Endothelial cell of umbilical vein (primary cell): ENCODE measurements at regions not wholly inside any gene's neighbourhood (a gene's known extent, or its start where the extent isn't known, plus 50 kb on each side); places are given as distances from the start of the nearest gene placed in this dataset.

Experiments used
- BruUV-seq: library from RNA; stranded (reverse); fragments of 400-500 nt; replicated peaks from 2 replicates; lab custom pipeline; 2021; lab: Mats Ljungman, UMichigan
- CTCF ChIA-PET: fragments of 300-600, 350-600 bp; sonication (Branson Sonifier 250); formaldehyde crosslinking; loops from one replicate; lab custom pipeline; 2021; ENCODE audit warnings: antibody characterized with exemption, inconsistent platforms; lab: Charles Lee
- POLR2A ChIA-PET: fragments of 300-600, 350-600 bp; sonication (Branson Sonifier 250); formaldehyde crosslinking; loops from one replicate; lab custom pipeline; 2021; ENCODE audit warnings: antibody characterized with exemption, inconsistent platforms; lab: Charles Lee
- DNase-seq: peaks from one replicate; pipeline ENCODE4 v3.0.0-alpha.2; 2011; ENCODE audit warnings: low read depth, low spot score
- FAIRE-seq: peaks from 2 replicates; lab custom pipeline; 2011; peaks lifted over from hg19 to GRCh38; lab: Jason Lieb, UNC
- H2AFZ ChIP-seq: 2 replicates; pipeline ENCODE4 v1.6.0; 2012; ENCODE audit warnings: low read depth, low read length, control low read depth, inconsistent platforms
- H3K27ac ChIP-seq: 2 replicates; pipeline ENCODE4 v1.5.1; 2011; ENCODE audit warnings: low read depth, mild to moderate bottlenecking, control low read depth, low read length, moderate library complexity; ENCODE audit not compliant: insufficient read depth
- H3K27me3 ChIP-seq, 2 experiments: 2 replicates each; pipeline versions ENCODE4 v1.6.0 to v1.6.1; 2011; ENCODE audit warnings: low read length in 2 of 2, mixed read lengths in 1 of 2; ENCODE audit not compliant: control insufficient read depth in 2 of 2, insufficient read depth in 2 of 2
- H3K36me3 ChIP-seq, 2 experiments: 2 replicates in 1 of 2; 3 replicates in 1 of 2; pipeline ENCODE4 v1.5.1; 2011; ENCODE audit warnings: low read length in 2 of 2, mild to moderate bottlenecking in 1 of 2, moderate library complexity in 1 of 2; ENCODE audit not compliant: control insufficient read depth in 2 of 2, insufficient read depth in 2 of 2; ENCODE audit errors: extremely low read depth in 1 of 2
- H3K4me1 ChIP-seq: 3 replicates; pipeline ENCODE4 v1.5.1; 2011; ENCODE audit warnings: mild to moderate bottlenecking, low read length; ENCODE audit not compliant: control insufficient read depth, insufficient read depth; ENCODE audit errors: extremely low read depth
- H3K4me2 ChIP-seq: 2 replicates; pipeline ENCODE4 v1.6.1; 2011; ENCODE audit warnings: low read length, control low read depth, mixed read lengths; ENCODE audit not compliant: insufficient read depth
- H3K4me3 ChIP-seq, 3 experiments: fragments of 200-600 bp in 1 of 3; sonication (generic), shearing (Covaris generic) in 1 of 3; replicated peaks in 1 of 3; 2 replicates each; pipeline ENCODE4 v1.5.1; 2011 to 2016; ENCODE audit warnings: control low read depth in 3 of 3, low read length in 3 of 3, mild to moderate bottlenecking in 2 of 3, inconsistent platforms in 1 of 3, low read depth in 1 of 3, moderate library complexity in 1 of 3; ENCODE audit not compliant: insufficient read depth in 1 of 3
- H3K79me2 ChIP-seq: 2 replicates; pipeline ENCODE4 v1.6.0; 2012; ENCODE audit warnings: low read length, inconsistent platforms; ENCODE audit not compliant: control insufficient read depth, insufficient read depth
- H3K9ac ChIP-seq: replicated peaks from 2 replicates; pipeline ENCODE3; 2011; ENCODE audit warnings: low read length, control low read depth; ENCODE audit not compliant: insufficient read depth; ENCODE audit errors: extremely low read depth
- H3K9me1 ChIP-seq: replicated peaks from 3 replicates; pipeline ENCODE4 v1.6.0; 2011; ENCODE audit warnings: mild to moderate bottlenecking, low read length; ENCODE audit not compliant: control insufficient read depth, insufficient read depth; ENCODE audit errors: extremely low read depth
- H3K9me3 ChIP-seq: replicated peaks from 2 replicates; pipeline ENCODE4 v1.5.1; 2012; ENCODE audit warnings: low read length, inconsistent platforms; ENCODE audit not compliant: control insufficient read depth, insufficient read depth
- H4K20me1 ChIP-seq: replicated peaks from 2 replicates; pipeline ENCODE3; 2011; ENCODE audit warnings: mild to moderate bottlenecking, low read length; ENCODE audit not compliant: control insufficient read depth, insufficient read depth; ENCODE audit errors: extremely low read depth
- CTCF ChIP-seq, 2 donors: IDR thresholded peaks; 1 replicate in 1 of 2; 2 replicates in 1 of 2; pipeline ENCODE4 v1.5.1; 2011; ENCODE audit warnings: low read length in 2 of 2, mild to moderate bottlenecking in 2 of 2, moderate library complexity in 2 of 2, control low read depth in 1 of 2, inconsistent platforms in 1 of 2, low read depth in 1 of 2; ENCODE audit not compliant: insufficient read depth in 1 of 2; ENCODE audit errors: extremely low read depth in 1 of 2
- EZH2 ChIP-seq: IDR thresholded peaks from 2 replicates; pipeline ENCODE4 v1.6.1; 2012; ENCODE audit warnings: borderline replicate concordance, low read depth, mild to moderate bottlenecking, moderate library complexity, low read length, inconsistent platforms; ENCODE audit not compliant: severe bottlenecking
- FOS ChIP-seq: IDR thresholded peaks from 2 replicates; pipeline ENCODE4 v1.6.1; 2011; ENCODE audit warnings: mild to moderate bottlenecking, low read length, moderate library complexity, borderline replicate concordance; ENCODE audit not compliant: insufficient read depth
- GATA2 ChIP-seq: IDR thresholded peaks from 2 replicates; pipeline ENCODE4 v1.7.0; 2011; ENCODE audit warnings: low read depth, mild to moderate bottlenecking, moderate library complexity, mixed read lengths, low read length; ENCODE audit not compliant: insufficient read length, insufficient read depth
- JUN ChIP-seq: IDR thresholded peaks from 2 replicates; pipeline ENCODE4 v1.6.1; 2011; ENCODE audit warnings: borderline replicate concordance, low read depth; ENCODE audit not compliant: insufficient read length, insufficient read depth
- MAX ChIP-seq: IDR thresholded peaks from 2 replicates; pipeline ENCODE4 v1.6.1; 2011; ENCODE audit not compliant: insufficient read depth, insufficient read length
- MYC ChIP-seq: IDR thresholded peaks from one replicate; pipeline ENCODE4 v1.6.1; 2011; ENCODE audit warnings: mild to moderate bottlenecking, low read depth, low read length
- POLR2A ChIP-seq: IDR thresholded peaks from 2 replicates; pipeline ENCODE4 v1.6.1; 2012; ENCODE audit warnings: low read depth, mild to moderate bottlenecking, control low read depth, low read length
- POLR2AphosphoS5 ChIP-seq: IDR thresholded peaks from 2 replicates; pipeline ENCODE4 v1.6.1; 2012; ENCODE audit warnings: low read depth, mild to moderate bottlenecking, control low read depth, low read length, moderate library complexity; ENCODE audit not compliant: insufficient read depth
- dilution Hi-C: fragments of 300-500 bp; cut with MboI; formaldehyde crosslinking; loops from one replicate; pipeline ENCODE4 v1.15.0; 2019; ENCODE audit warnings: low sequenced_read_pairs; ENCODE audit not compliant: extremely low pct_ligation_motif_present
- intact Hi-C: fragments of 100-400 bp; cut with micrococcal nuclease; formaldehyde crosslinking; loops from one replicate; pipeline ENCODE4 v1.10.0; 2022

DNA sequence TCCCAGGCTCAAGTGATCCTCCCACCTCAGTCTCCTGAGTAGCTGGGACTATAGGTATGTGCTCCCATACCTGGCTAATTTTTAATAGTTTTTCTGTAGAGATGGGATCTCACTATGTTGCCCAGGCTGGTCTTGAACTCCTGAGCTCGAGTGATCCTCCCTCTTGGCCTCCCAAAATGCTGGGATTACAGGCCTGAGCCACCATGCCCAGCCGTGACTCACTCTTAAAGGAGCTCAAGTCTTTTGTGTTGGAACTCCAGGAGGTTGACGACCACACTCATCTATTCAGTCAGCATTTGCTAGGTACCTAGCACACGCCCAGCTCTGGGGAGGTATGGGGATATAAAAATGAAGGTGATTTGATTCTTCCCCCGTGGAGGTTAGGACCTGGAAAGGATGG lies 62.8 kb downstream of the UTRN start:
- Histone ChIP-seq H4K20me1 (no peaks in the 10 kb centered on the region), H3K27me3 (no peaks in the 10 kb centered on the region), H2AFZ (no peak overlapping the region), H3K9me1 (no peaks in the 10 kb centered on the region), H3K9me3 (no peaks in the 10 kb centered on the region), H3K4me1 (peaks cover 88% of the 10 kb centered on the region), H3K79me2 (peaks cover 70% of the 10 kb centered on the region), H3K4me2 (peak overlapping the region; percentile 53), H3K27ac (peak overlapping the region; percentile 90), H3K4me3 (no peak overlapping the region), H3K36me3 (no peaks in the 10 kb centered on the region), H3K9ac (peak overlapping the region; percentile 61)
- CTCF ChIA-PET = interaction anchor here (1.1 to 3.1 kb wide), 3 partner anchors 34 to 134 kb away, joined by 3 to 14 read pairs (median 7); no protein-coding TSS in a partner anchor
- intact Hi-C loops = loop anchor here (5.0 kb wide), 1 partner anchor 191 kb away; no protein-coding TSS in a partner anchor
- POLR2A ChIA-PET = no interaction called here
- dilution Hi-C loops = no loop called here
- BruUV-seq = no TSS peak
- FAIRE-seq (no peak), DNase-seq (no peak)
- TF ChIP-seq POLR2AphosphoS5 (no peak), GATA2 (no peak), POLR2A (no peak), JUN (no peak), MYC (no peak), FOS (no peak), CTCF (IDR thresholded peaks at IDR 0.05; ENCODE audit: extremely low read depth in 1 of 2, insufficient read depth in 1 of 2, low read depth in 1 of 2, low read length in 2 of 2) (no peak), EZH2 (no peak), MAX (no peak)
